ENCODE measurements at regions not wholly inside any gene's neighbourhood (a gene's known extent, or its start where the extent isn't known, plus 50 kb on each side); places are given as distances from the start of the nearest gene placed in this dataset.

DNA sequence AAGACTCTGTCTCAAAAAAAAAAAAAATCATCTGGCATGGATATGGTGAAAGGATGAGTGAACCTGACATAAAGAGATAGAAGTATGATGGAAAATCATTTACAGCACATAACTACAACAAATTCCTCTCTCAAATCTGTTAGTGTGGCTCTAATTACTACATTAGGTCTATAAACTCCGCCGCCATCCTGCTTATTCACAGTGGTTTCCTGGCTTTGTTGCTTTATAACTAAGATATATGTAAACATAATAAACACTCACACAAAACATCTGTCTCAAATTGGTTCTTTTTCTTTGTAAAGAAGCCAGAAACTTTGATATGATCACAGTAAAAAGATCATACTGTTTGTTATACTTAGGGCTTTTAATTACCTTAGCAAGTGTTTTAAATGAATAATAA, 412.6 kb upstream of the FAM98A start:
- no peaks in the 10 kb centered on the region for H3K79me2 ChIP-seq (ENCODE audit: insufficient read depth, low read length)
- no peaks in the 10 kb centered on the region for H3K4me1 ChIP-seq (ENCODE audit: insufficient read depth, low read length, poor library complexity, severe bottlenecking)
- no peaks in the 10 kb centered on the region for H3K36me3 ChIP-seq (ENCODE audit: insufficient read depth, low read length)

DNA sequence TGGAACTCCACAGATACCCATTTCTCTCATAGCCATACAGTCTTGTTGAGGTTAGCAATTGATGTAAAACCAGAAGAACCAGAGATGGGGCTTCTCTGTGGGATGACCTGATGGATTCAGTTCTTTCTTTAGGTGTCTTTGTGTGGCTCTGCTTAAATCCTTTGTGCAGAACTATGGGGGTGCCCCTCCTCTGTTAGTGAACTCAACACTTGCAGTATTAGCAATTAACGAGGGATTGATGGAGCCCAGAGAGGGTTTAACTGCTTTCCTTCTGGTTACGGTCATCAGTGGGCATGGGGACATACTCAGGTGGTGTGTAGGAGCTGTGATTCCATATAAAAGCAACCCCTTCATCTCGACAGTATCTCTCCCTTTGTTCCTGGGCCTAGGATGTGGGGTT, 406.8 kb upstream of the FAM98A start:
- Histone ChIP-seq H4K20me1 (ENCODE audit: insufficient read depth, low read length, poor library complexity, severe bottlenecking) (no peaks in the 10 kb centered on the region), H3K4me2 (ENCODE audit: low read depth, low read length, poor library complexity, severe bottlenecking) (no peak overlapping the region), H3K79me2 (ENCODE audit: insufficient read depth, low read length) (no peaks in the 10 kb centered on the region), H3K27me3 (ENCODE audit: insufficient read depth, low read length, poor library complexity, severe bottlenecking) (no peaks in the 10 kb centered on the region), H3F3A (ENCODE audit: low read depth) (no peaks in the 10 kb centered on the region), H3K9ac (ENCODE audit: low read depth, low read length, poor library complexity, severe bottlenecking) (no peak overlapping the region), H3K9me2 (replicated peaks; ENCODE audit: low read depth, low read length) (no peaks in the 10 kb centered on the region), H2AFZ (ENCODE audit: low read length) (no peak overlapping the region), H3K4me1 (ENCODE audit: insufficient read depth, low read length, poor library complexity, severe bottlenecking) (no peaks in the 10 kb centered on the region), H3K9me3 (ENCODE audit: insufficient read depth, low read depth, low read length) (no peaks in the 10 kb centered on the region), H3K4me3 (ENCODE audit: low read length, poor library complexity, severe bottlenecking) (no peak overlapping the region), H3K36me3 (ENCODE audit: insufficient read depth, low read length) (no peaks in the 10 kb centered on the region)
- TF ChIP-seq, protein P1, sequence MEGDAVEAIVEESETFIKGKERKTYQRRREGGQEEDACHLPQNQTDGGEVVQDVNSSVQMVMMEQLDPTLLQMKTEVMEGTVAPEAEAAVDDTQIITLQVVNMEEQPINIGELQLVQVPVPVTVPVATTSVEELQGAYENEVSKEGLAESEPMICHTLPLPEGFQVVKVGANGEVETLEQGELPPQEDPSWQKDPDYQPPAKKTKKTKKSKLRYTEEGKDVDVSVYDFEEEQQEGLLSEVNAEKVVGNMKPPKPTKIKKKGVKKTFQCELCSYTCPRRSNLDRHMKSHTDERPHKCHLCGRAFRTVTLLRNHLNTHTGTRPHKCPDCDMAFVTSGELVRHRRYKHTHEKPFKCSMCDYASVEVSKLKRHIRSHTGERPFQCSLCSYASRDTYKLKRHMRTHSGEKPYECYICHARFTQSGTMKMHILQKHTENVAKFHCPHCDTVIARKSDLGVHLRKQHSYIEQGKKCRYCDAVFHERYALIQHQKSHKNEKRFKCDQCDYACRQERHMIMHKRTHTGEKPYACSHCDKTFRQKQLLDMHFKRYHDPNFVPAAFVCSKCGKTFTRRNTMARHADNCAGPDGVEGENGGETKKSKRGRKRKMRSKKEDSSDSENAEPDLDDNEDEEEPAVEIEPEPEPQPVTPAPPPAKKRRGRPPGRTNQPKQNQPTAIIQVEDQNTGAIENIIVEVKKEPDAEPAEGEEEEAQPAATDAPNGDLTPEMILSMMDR (conservative IDR thresholded peaks at IDR 0.05; ENCODE audit: low read length): no peak
- no peak for TF ChIP-seq EZH2phosphoT487 (IDR thresholded peaks at IDR 0.05; ENCODE audit: borderline replicate concordance)

More for the DNA sequence above, 412.6 kb upstream of the FAM98A start:
- no peak overlapping the region for H3K9ac ChIP-seq (ENCODE audit: low read depth, low read length, poor library complexity, severe bottlenecking)
- no peaks in the 10 kb centered on the region for H3F3A ChIP-seq (ENCODE audit: low read depth)
- no peaks in the 10 kb centered on the region for H3K27me3 ChIP-seq (ENCODE audit: insufficient read depth, low read length, poor library complexity, severe bottlenecking)
- no peaks in the 10 kb centered on the region for H3K9me3 ChIP-seq (ENCODE audit: insufficient read depth, low read depth, low read length)
- no peak overlapping the region for H3K4me3 ChIP-seq (ENCODE audit: low read length, poor library complexity, severe bottlenecking)
- TF ChIP-seq, protein P1 (conservative IDR thresholded peaks at IDR 0.05; ENCODE audit: low read length): no peak
- TF ChIP-seq EZH2phosphoT487 (IDR thresholded peaks at IDR 0.05; ENCODE audit: borderline replicate concordance): no peak
- no peaks in the 10 kb centered on the region for H3K9me2 ChIP-seq (replicated peaks; ENCODE audit: low read depth, low read length)
- no peak overlapping the region for H2AFZ ChIP-seq (ENCODE audit: low read length)
- no peak overlapping the region for H3K4me2 ChIP-seq (ENCODE audit: low read depth, low read length, poor library complexity, severe bottlenecking)
- H4K20me1 ChIP-seq (ENCODE audit: insufficient read depth, low read length, poor library complexity, severe bottlenecking): no peaks in the 10 kb centered on the region

DNA sequence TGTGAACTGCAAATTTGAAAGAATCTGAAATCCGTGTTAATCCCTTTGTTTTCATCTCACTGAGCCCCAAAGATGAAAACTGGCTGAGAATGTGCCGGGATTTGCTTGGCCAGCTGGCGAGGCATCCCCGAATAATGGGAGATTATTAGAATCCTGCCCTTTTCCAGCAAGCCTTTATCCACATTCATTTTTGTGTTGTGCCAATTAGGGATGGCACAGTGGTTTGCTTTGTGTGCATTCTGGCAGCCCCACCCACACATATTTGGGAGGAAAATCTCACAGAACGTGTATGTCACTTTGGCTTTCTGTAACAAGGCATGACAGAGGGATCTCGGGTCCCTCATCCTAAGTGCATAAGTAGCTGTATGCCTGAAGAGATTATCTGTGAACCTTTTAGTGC, 405.8 kb upstream of the FAM98A start:
- no peaks in the 10 kb centered on the region for H3K36me3 ChIP-seq (ENCODE audit: insufficient read depth, low read length)
- H3K9me2 ChIP-seq (replicated peaks; ENCODE audit: low read depth, low read length): no peaks in the 10 kb centered on the region
- no peaks in the 10 kb centered on the region for H3K4me1 ChIP-seq (ENCODE audit: insufficient read depth, low read length, poor library complexity, severe bottlenecking)
- TF ChIP-seq, protein P1 (conservative IDR thresholded peaks at IDR 0.05; ENCODE audit: low read length): no peak
- no peak for TF ChIP-seq EZH2phosphoT487 (IDR thresholded peaks at IDR 0.05; ENCODE audit: borderline replicate concordance)
- H3K9ac ChIP-seq (ENCODE audit: low read depth, low read length, poor library complexity, severe bottlenecking): no peak overlapping the region
- H3K4me2 ChIP-seq (ENCODE audit: low read depth, low read length, poor library complexity, severe bottlenecking): no peak overlapping the region
- H3K4me3 ChIP-seq (ENCODE audit: low read length, poor library complexity, severe bottlenecking): no peak overlapping the region
- no peaks in the 10 kb centered on the region for H3F3A ChIP-seq (ENCODE audit: low read depth)
- H2AFZ ChIP-seq (ENCODE audit: low read length): no peak overlapping the region
- H4K20me1 ChIP-seq (ENCODE audit: insufficient read depth, low read length, poor library complexity, severe bottlenecking): no peaks in the 10 kb centered on the region
- no peaks in the 10 kb centered on the region for H3K79me2 ChIP-seq (ENCODE audit: insufficient read depth, low read length)
- no peaks in the 10 kb centered on the region for H3K9me3 ChIP-seq (ENCODE audit: insufficient read depth, low read depth, low read length)
- H3K27me3 ChIP-seq (ENCODE audit: insufficient read depth, low read length, poor library complexity, severe bottlenecking): no peaks in the 10 kb centered on the region
